GM12873 (cell line): ENCODE measurements at regions not wholly inside any gene's neighbourhood (a gene's known extent, or its start where the extent isn't known, plus 50 kb on each side); places are given as distances from the start of the nearest gene placed in this dataset.

Experiments
- CTCF ChIP-seq: IDR thresholded peaks from 2 replicates; pipeline ENCODE4 v1.5.1; 2012; ENCODE audit warnings: low read depth, mild to moderate bottlenecking, moderate library complexity, low read length, control low read depth; ENCODE audit not compliant: insufficient read depth; ENCODE audit errors: missing control alignments

DNA sequence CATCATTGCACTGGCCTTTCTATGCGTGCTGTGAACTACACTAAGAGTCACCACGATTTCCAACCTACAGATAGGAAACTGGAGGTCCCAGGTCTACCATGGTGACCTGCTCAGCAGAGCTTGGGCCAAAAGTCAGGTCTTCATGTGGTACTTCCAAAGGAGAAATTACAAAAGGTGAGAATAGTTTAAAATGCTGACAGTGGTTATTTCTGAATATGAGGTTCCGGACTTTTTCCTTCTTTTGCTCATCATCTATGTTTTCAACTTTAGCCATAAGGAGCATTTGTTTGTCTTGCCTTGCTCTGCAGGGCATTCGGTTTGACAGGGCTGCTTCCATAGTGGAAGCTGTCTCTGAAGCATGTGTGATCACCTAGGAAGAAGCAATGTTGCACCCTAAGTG is 282.1 kb upstream of the IRX1 start:
- TF ChIP-seq CTCF: no peak

- no peak for TF ChIP-seq CTCF
These were observed 283.3 kb upstream of the IRX1 start for GRCh38 chr5:3312299-3312698.

- TF ChIP-seq CTCF: no peak
These were observed 284.2 kb upstream of the IRX1 start for GRCh38 chr5:3311433-3311832.

- TF ChIP-seq CTCF: no peak
These were observed 284.9 kb upstream of the IRX1 start for GRCh38 chr5:3310541-3311261.

DNA sequence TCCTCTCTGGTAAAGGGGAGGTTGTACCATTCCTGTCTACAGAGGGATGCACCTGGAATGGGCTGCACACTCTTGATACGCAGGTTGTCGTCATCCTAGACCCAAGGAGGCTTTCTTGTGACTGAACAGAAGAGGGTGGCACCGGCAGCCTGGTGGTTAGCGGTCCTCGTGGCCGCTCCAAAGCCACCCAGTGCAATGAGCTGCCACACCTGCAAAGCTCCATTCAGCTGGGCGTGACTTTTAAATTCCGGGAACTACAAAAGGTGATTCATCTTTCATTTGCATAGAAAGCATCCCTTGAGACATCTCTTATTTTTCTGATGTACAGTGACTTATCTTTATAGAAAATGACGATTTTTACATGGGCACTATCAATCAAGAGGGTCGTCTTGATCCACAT is 286.1 kb upstream of the IRX1 start:
- no peak for TF ChIP-seq CTCF

GRCh38 chr5:3307982-3308621 is 287.5 kb upstream of the IRX1 start:
- TF ChIP-seq CTCF: no peak

DNA sequence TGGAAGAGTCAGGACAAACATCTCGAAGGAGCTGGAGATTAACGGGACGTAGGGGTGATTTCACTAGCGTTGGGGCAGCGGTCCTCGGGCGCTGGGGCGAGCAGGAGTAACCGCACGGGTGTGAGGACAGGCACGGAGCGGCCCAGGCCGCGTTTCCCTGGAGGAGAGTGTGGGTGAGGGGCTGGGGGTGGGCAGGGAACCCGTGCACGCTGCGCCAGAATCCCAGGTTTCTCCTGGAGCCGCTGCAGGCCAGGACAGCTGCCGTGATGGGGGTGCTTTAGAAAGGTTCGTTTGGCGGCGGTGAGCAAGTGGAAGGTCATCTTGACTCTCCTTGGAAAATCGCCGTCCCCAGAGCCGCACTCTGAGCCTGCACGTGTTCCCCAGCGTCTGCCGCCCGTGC is 290.2 kb upstream of the IRX1 start:
- TF ChIP-seq CTCF: no peak
